ENCODE measurements at regions not wholly inside any gene's neighbourhood (a gene's known extent, or its start where the extent isn't known, plus 50 kb on each side); places are given as distances from the start of the nearest gene placed in this dataset.

DNA sequence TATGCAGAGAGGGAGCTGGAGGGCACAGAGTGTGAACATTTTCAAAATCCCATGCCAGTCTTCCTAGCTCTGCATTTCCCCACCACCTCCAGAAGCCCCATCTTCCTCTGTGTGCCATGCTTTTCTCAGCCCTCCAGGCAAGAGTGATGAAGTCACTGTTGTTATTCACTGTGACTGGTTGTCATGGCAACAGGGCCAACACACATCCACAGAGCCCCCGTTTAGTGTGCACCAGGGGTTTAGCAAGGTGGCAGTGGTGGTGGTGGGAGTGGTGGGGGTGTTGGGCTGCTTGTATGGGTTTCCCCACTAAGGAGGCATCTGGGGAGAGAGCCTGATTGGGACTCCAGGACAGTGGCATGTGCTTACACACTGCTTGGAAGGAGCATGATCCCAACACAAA lies 309.9 kb upstream of the ASIC2 start:
- H3K9me3 ChIP-seq (ENCODE audit: low read depth, low read length, poor library complexity, severe bottlenecking) = no peaks in the 10 kb centered on the region
- H3K4me3 ChIP-seq (ENCODE audit: low read depth, low read length, poor library complexity, severe bottlenecking) = no peak overlapping the region
- DNase-seq (ENCODE audit: low spot score) = no peak
- CTCF ChIA-PET = no interaction called here
- H3K36me3 ChIP-seq (ENCODE audit: insufficient read depth, low read length, poor library complexity, severe bottlenecking) = no peaks in the 10 kb centered on the region
- H3K27ac ChIP-seq (ENCODE audit: low read depth, low read length, poor library complexity, severe bottlenecking) = no peak overlapping the region
- H3K27me3 ChIP-seq (replicated peaks; ENCODE audit: insufficient read depth, low read depth, low read length, poor library complexity) = peaks cover 6% of the 10 kb centered on the region
- POLR2A ChIA-PET (ENCODE audit: low non-redundant PET) = no interaction called here
- BruUV-seq (replicated peaks) = no TSS peak
- TF ChIP-seq, protein P1, sequence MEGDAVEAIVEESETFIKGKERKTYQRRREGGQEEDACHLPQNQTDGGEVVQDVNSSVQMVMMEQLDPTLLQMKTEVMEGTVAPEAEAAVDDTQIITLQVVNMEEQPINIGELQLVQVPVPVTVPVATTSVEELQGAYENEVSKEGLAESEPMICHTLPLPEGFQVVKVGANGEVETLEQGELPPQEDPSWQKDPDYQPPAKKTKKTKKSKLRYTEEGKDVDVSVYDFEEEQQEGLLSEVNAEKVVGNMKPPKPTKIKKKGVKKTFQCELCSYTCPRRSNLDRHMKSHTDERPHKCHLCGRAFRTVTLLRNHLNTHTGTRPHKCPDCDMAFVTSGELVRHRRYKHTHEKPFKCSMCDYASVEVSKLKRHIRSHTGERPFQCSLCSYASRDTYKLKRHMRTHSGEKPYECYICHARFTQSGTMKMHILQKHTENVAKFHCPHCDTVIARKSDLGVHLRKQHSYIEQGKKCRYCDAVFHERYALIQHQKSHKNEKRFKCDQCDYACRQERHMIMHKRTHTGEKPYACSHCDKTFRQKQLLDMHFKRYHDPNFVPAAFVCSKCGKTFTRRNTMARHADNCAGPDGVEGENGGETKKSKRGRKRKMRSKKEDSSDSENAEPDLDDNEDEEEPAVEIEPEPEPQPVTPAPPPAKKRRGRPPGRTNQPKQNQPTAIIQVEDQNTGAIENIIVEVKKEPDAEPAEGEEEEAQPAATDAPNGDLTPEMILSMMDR (conservative IDR thresholded peaks at IDR 0.05; ENCODE audit: low read depth, low read length) = no peak
- TF ChIP-seq EZH2 (IDR thresholded peaks at IDR 0.05; ENCODE audit: borderline replicate concordance, low read depth, low read length, poor library complexity, severe bottlenecking) = no peak
- H3K4me1 ChIP-seq (ENCODE audit: insufficient read depth, low read length, poor library complexity, severe bottlenecking) = no peaks in the 10 kb centered on the region
- intact Hi-C loops (cut with micrococcal nuclease; ENCODE audit: unreplicated experiment) = no loop called here

DNA sequence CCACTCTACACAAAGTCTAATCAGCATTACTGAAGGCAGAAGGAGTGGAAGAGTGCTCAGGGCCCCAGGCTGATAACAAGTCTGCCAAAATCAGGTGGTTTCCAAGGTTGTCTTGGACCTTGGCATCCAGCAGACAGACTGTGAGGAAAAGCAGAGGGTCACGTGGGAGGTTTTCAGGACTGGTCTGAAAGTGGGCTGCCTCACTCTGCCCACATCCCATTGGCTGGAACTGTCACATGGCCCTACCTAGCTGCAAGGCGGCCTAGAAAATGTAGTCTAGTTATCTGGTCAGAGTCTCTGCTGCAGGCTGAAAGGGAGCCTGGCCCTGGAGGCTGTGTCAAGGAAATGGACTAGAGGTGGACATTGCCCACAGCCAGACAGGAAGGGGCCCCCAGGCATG lies 310.7 kb upstream of the ASIC2 start:
- ChIA-PET CTCF (no interaction called here), POLR2A (ENCODE audit: low non-redundant PET) (no interaction called here)
- H3K27ac ChIP-seq (ENCODE audit: low read depth, low read length, poor library complexity, severe bottlenecking) = no peak overlapping the region
- no peaks in the 10 kb centered on the region for H3K4me1 ChIP-seq (ENCODE audit: insufficient read depth, low read length, poor library complexity, severe bottlenecking)
- H3K27me3 ChIP-seq (replicated peaks; ENCODE audit: insufficient read depth, low read depth, low read length, poor library complexity) = peaks cover 6% of the 10 kb centered on the region
- no TSS peak for BruUV-seq (replicated peaks)
- no peaks in the 10 kb centered on the region for H3K9me3 ChIP-seq (ENCODE audit: low read depth, low read length, poor library complexity, severe bottlenecking)
- intact Hi-C loops (cut with micrococcal nuclease; ENCODE audit: unreplicated experiment) = no loop called here
- TF ChIP-seq, protein P1 (conservative IDR thresholded peaks at IDR 0.05; ENCODE audit: low read depth, low read length) = no peak
- TF ChIP-seq EZH2 (IDR thresholded peaks at IDR 0.05; ENCODE audit: borderline replicate concordance, low read depth, low read length, poor library complexity, severe bottlenecking) = no peak
- no peak for DNase-seq (ENCODE audit: low spot score)
- no peak overlapping the region for H3K4me3 ChIP-seq (ENCODE audit: low read depth, low read length, poor library complexity, severe bottlenecking)
- no peaks in the 10 kb centered on the region for H3K36me3 ChIP-seq (ENCODE audit: insufficient read depth, low read length, poor library complexity, severe bottlenecking)

DNA sequence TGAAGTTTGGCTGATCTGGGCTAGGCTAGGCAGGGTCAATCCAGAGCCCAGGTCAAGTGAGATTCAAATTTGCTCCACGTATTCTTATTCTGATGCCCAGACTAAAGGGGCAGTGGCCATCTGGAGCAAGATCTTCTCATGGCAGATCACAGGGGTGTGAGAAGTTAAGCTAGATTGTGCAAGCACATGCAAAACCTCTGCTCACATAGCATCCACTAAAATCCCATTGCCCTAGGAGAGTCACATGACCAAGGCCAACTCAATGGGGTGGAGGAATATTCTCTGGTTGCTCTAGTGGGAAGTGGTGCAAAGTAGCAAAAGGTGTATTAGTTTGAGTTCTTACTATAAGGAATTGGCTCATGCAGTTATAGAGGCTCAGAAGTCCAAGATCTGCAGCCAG lies 318.4 kb upstream of the ASIC2 start:
- ChIA-PET POLR2A (ENCODE audit: low non-redundant PET) (no interaction called here), CTCF (no interaction called here)
- no peaks in the 10 kb centered on the region for H3K36me3 ChIP-seq (ENCODE audit: insufficient read depth, low read length, poor library complexity, severe bottlenecking)
- DNase-seq (ENCODE audit: low spot score) = no peak
- no TSS peak for BruUV-seq (replicated peaks)
- H3K9me3 ChIP-seq (ENCODE audit: low read depth, low read length, poor library complexity, severe bottlenecking) = no peaks in the 10 kb centered on the region
- TF ChIP-seq EZH2 (IDR thresholded peaks at IDR 0.05; ENCODE audit: borderline replicate concordance, low read depth, low read length, poor library complexity, severe bottlenecking) = no peak
- TF ChIP-seq, protein P1 (conservative IDR thresholded peaks at IDR 0.05; ENCODE audit: low read depth, low read length) = no peak
- H3K4me3 ChIP-seq (ENCODE audit: low read depth, low read length, poor library complexity, severe bottlenecking) = no peak overlapping the region
- H3K4me1 ChIP-seq (ENCODE audit: insufficient read depth, low read length, poor library complexity, severe bottlenecking) = no peaks in the 10 kb centered on the region
- H3K27me3 ChIP-seq (replicated peaks; ENCODE audit: insufficient read depth, low read depth, low read length, poor library complexity) = peaks cover 13% of the 10 kb centered on the region
- H3K27ac ChIP-seq (ENCODE audit: low read depth, low read length, poor library complexity, severe bottlenecking) = no peak overlapping the region
- intact Hi-C loops (cut with micrococcal nuclease; ENCODE audit: unreplicated experiment) = no loop called here
